SKM-1 (cell line): ENCODE measurements at regions not wholly inside any gene's neighbourhood (a gene's known extent, or its start where the extent isn't known, plus 50 kb on each side); places are given as distances from the start of the nearest gene placed in this dataset.
A peak's percentile ranks its signal among the peaks of the same experiment; 100 is the strongest.
"Not testable (repeated sequence)": the region's sequence is repeated elsewhere in the genome, so short reads cannot be mapped to it uniquely, and the experiment has no call there.

Experiments
- DNase-seq: peaks from one replicate; lab custom pipeline; 2025; ENCODE audit not compliant: unreplicated experiment; lab: John Stamatoyannopoulos, UW

- no peak for DNase-seq
Measured at GRCh38 chr11:64428693-64429092, 69.7 kb downstream of the RPS6KA4 start.

DNA sequence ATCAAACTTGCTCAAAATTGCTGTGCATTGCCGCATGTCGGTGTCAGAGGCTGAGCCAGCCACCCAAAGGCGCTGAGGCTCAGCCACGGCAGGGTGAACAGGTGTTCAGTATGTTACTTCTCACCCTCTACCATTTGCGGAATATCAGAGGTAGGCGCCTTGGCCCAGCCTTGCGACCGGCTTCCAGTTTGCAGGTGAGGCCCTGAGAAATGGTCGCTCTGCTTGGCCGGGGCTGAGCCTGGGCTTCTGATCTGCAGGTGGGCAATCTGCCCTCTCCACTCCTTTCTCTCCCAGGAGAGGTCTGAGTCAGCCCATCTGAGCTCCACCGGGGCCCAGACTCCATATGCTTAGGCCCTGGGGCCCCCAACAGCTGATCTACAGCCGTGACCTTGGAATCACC is 71.0 kb downstream of the RPS6KA4 start:
- DNase-seq = no peak

DNA sequence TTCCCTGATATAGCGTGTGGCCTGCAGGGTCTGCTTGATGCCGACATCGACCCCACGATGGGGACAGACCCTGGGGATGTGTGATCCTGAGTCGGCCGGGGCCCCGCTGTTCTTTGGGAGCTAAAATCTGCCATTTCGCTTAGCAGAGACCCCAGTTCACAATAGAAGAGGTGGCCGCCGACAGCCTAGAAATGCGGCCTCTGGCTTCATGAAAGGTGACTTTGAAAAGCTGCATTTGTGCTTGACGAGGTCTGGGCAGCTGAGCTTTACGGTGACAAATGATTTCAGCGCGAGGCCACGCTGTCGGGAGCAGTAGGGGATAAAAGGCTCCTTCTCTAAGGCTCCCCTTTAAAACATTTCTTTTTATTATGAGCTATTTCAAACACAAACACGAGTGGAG is 71.7 kb downstream of the RPS6KA4 start:
- DNase-seq = no peak

DNA sequence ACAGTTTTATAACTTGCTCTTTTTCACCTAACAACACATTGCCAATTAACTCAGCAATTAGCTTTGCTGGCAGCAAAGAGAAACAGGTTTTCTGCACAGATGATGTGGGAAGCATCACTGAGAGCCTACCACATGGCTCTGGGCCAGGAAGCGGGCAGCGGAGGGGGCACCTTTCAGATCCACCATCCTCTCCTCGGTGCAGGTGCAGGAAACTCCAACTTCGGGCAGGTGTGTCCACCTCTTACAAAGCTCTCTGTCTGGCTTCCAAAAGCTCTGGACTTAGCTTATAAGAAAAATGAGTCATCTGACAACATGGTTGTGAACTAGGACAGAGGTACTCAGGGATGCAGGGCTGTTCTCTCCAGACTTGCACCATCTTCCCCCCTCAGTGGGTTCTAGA is 77.0 kb downstream of the RPS6KA4 start:
- DNase-seq = no peak

- no peak for DNase-seq
Measured at GRCh38 chr11:64437426-64437825, 78.5 kb downstream of the RPS6KA4 start.

- DNase-seq = no peak
Measured at GRCh38 chr11:64438986-64439771, 80.2 kb downstream of the RPS6KA4 start.

DNA sequence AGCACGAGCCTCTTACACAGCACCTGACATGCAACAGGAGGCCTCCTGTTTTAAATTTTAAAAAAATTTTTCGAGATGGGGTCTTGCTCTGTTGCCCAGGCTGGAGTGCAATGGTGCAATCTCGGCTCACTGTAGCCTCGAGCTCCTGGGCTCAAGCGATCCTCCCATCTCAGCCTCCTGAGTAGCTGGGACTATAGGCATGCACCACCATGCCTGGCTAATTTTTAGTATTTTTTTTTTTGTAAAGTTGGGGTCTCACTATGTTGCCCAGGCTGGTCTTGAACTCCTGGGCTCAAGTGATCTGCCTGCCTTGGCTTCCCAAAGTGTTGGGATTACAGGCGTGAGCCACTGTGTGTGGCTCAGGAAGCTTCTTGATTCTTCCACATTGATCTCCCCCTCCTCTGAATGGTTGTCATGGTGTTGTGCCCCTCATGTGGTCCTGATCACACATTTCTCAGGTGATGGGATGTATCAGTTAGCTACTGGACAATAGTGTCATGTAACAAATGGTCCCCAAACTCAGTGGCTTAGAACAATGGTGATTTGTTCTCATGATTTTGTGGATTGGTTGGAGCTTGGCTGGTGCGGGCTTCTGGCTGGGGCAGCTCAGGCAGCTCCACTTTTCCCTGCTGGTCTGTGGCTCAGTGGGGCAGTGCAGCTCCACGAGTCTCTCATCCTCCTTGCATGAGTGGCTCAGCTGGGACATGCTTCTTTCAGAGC is 81.0 kb downstream of the RPS6KA4 start:
- DNase-seq = not testable (repeated sequence)

GRCh38 chr11:64441127-64441526 is 82.2 kb downstream of the RPS6KA4 start:
- DNase-seq = no peak

GRCh38 chr11:64443001-64443400 is 84.0 kb downstream of the RPS6KA4 start:
- no peak for DNase-seq

- DNase-seq = no peak
Measured at GRCh38 chr11:64444838-64445441, 86.0 kb downstream of the RPS6KA4 start.

DNA sequence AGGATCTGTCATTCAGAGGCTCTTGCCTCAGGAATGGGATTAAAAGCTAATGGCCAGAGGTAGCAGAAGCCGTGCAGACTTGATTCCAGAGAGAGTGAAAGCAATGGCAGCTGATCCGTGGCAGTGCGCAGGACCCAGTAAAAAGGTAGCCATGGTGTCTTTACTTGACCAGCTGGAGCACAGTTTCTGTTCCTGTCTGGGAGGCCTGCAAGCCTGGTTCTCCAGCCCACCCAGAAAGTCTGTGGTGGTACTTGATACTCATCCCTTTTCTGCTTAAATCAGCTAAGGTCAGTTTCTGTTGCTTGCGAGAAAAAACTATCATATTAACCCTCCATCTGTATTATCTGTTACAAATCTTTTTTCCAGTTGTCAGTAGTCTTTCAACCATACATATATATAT is 86.7 kb downstream of the RPS6KA4 start:
- DNase-seq = no peak

DNA sequence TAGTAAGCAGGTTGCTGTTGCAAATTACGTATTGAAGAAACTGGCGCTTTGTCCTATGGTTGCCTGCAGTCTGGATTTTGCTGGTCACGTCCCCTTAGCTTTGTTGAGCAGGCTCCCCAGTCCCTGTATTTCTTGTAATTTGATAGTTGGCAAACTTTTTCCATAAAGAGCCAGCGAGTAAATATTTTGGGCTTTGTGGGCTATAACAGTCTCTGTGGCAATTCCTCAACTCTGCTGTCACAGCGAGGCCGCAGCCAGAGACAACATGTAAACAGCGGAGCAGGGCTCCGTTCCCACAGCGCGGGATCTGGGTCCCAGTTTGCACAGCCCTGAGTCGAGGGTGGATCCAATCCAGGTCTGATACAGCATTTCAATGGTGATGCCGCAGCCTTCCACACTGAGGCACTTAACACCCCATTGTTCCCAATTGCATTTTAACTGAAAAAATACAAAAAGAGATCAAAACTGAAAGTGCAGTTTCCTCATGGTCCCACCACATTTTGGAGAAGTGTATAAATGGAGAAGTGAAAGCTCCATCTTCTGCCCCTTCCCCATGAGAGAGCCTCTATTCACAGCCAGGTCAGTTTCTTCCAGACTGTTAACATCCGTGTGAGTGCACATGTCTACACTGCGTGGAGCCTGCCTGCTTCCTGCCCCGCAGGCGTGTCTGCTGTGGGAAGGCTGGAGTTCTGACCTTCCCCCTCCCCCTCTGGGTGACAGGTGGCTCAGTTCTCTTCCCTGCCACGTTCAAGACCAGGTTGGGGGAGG is 89.1 kb downstream of the RPS6KA4 start:
- peak; percentile 86 for DNase-seq

GRCh38 chr11:64448599-64449380 is 89.8 kb downstream of the RPS6KA4 start:
- peak; percentile 70 for DNase-seq

- peak; percentile 64 for DNase-seq
Measured at GRCh38 chr11:64449381-64450167, 90.6 kb downstream of the RPS6KA4 start.

DNA sequence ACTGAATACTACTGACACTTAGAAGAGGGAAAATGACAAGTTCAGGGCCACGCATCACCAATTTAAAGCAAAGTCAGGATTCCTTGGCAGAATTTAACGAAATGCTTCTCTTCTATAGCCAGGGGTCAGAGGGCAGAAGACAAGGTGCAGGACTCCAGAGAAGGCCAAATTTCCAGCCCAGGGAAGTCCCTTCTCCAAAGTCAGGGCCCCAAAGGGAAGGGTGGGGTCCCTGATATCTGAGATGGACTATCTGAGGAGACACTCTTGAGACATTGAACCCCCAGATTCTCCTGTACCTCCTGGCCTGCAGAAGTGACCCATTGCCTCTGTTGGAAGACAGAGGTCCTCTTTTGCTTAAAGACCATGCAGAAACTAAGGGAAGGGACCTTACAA is 91.2 kb downstream of the RPS6KA4 start:
- DNase-seq = no peak

GRCh38 chr11:64451856-64452255 is 92.9 kb downstream of the RPS6KA4 start:
- no peak for DNase-seq

DNA sequence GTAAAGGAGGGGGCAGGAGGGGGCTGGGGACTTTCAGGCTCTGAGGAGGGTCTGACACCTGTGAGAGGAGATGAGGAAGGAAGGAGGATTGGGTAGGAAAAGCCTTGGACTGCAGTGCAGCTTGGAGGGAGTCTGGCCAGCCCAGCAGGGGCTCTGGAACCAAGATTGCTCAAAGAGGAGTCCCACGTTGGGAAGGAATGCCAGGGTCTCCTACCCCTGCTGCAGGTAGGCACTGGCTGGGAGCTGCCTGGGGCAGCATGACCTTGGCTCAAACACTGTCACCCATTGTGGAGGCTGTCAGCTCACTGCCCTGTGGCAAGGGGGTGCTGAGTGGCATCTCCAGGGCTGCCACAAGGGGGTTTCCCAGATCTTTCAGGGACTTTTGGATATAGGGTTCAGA is 94.5 kb downstream of the RPS6KA4 start:
- DNase-seq = no peak

DNA sequence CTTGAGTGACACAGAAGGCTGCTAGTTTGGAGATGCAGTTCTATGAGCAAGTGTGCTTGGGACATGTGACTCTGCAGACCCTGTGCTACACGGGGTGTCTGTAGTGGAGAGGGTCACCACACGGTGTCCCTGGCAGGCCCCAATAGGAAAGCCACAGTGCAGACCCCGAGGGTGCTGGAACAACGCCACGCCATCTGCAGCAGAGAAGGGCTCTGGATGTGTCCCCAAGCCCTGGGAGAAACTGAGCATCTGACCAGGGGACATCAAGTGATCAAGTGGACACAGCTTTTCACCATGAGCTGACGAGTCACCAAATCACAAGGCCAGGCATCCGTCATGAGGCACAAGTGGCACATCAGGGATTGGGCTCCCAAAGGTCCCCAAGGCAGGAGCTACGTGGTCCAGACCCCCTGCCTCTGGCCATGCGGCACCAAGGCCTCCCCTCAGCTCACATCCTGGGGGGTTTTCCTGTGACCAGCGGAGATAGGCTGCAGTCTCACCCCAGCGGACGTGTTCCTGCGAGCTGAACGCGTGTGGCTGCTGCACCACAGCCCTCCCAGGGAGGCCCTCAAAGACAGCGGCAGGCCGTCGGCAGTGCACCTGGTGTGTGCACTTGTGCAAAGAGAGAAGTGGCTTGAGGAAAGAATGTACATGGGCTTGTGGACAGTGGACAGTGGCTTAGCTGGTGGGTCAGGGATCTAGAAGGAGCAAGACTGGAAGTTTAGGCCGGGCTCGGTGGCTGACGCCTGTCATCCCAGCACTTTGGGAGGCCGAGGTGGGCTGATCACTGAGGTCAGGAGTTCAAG is 96.7 kb downstream of the RPS6KA4 start:
- no peak for DNase-seq
